GM10266 (cell line): ENCODE measurements at regions not wholly inside any gene's neighbourhood (a gene's known extent, or its start where the extent isn't known, plus 50 kb on each side); places are given as distances from the start of the nearest gene placed in this dataset.
"Not testable (repeated sequence)": the region's sequence is repeated elsewhere in the genome, so short reads cannot be mapped to it uniquely, and the experiment has no call there.

ENCODE experiments used
- DNase-seq: peaks from one replicate; pipeline ENCODE4 v3.0.0; 2012; ENCODE audit errors: extremely low spot score
- CTCF ChIP-seq: IDR thresholded peaks from 2 replicates; pipeline ENCODE4 v1.5.1; 2012; ENCODE audit warnings: mild to moderate bottlenecking, low read depth; ENCODE audit not compliant: control insufficient read depth, insufficient read depth; ENCODE audit errors: missing control alignments

- TF ChIP-seq CTCF, result no peak
Measured at GRCh38 chr16:17748044-17748719, 277.4 kb upstream of the XYLT1 start.

GRCh38 chr16:17747081-17747756, 276.5 kb upstream of the XYLT1 start:
- DNase-seq, result no peak
- no peak for TF ChIP-seq CTCF

More at GRCh38 chr16:17748044-17748719, 277.4 kb upstream of the XYLT1 start:
- no peak for DNase-seq

- no peak for DNase-seq
- no peak for TF ChIP-seq CTCF
Measured at GRCh38 chr16:17744921-17745572, 274.3 kb upstream of the XYLT1 start.

- no peak for TF ChIP-seq CTCF
- no peak for DNase-seq
Measured at GRCh38 chr16:17743578-17743977, 272.8 kb upstream of the XYLT1 start.

- TF ChIP-seq CTCF, result no peak
- no peak for DNase-seq
Measured at GRCh38 chr16:17743158-17743557, 272.4 kb upstream of the XYLT1 start.

GRCh38 chr16:17735099-17735498, 264.3 kb upstream of the XYLT1 start:
- DNase-seq, result not testable (repeated sequence)

GRCh38 chr16:17729820-17730219, 259.1 kb upstream of the XYLT1 start:
- no peak for DNase-seq
- no peak for TF ChIP-seq CTCF

GRCh38 chr16:17728196-17728595, 257.4 kb upstream of the XYLT1 start:
- no peak for TF ChIP-seq CTCF
- no peak for DNase-seq
